ENCODE measurements at regions not wholly inside any gene's neighbourhood (a gene's known extent, or its start where the extent isn't known, plus 50 kb on each side); places are given as distances from the start of the nearest gene placed in this dataset.

DNA sequence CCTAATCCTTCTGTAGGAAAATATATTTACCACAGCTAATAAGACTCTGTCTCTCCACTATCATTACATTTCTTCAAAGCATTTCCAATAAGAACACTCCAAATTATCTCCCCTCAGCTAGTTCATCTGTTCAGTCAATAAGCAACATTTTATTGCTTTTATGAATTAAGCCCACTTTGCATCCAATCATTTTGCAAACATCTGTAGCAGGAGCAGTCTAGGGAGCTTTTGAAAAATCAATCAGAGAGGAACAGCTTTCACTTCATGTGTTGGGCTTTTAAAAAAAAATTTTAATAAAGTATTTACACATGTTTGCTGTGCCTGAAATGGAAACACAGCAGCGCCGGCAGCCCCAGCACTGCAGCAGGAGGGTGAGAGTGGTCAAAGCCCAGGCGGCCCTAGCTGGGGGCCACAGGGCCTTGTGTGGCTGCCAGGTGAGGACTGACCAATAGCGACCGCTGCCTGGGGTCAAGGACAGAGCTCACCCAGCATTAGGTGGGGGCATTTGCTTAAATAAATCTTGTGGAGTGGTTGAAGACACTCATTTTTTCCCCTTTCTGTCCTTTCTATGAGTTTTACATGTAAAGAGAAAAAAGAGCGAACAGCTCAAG is 250.7 kb downstream of the RNF144A start:
- TF ChIP-seq POLR2AphosphoS5 (IDR thresholded peaks at IDR 0.05), result no peak
- TF ChIP-seq, protein P1, sequence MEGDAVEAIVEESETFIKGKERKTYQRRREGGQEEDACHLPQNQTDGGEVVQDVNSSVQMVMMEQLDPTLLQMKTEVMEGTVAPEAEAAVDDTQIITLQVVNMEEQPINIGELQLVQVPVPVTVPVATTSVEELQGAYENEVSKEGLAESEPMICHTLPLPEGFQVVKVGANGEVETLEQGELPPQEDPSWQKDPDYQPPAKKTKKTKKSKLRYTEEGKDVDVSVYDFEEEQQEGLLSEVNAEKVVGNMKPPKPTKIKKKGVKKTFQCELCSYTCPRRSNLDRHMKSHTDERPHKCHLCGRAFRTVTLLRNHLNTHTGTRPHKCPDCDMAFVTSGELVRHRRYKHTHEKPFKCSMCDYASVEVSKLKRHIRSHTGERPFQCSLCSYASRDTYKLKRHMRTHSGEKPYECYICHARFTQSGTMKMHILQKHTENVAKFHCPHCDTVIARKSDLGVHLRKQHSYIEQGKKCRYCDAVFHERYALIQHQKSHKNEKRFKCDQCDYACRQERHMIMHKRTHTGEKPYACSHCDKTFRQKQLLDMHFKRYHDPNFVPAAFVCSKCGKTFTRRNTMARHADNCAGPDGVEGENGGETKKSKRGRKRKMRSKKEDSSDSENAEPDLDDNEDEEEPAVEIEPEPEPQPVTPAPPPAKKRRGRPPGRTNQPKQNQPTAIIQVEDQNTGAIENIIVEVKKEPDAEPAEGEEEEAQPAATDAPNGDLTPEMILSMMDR (IDR thresholded peaks at IDR 0.05), result no peak
